Liver (tissue), 8 donors: ENCODE measurements at regions not wholly inside any gene's neighbourhood (a gene's known extent, or its start where the extent isn't known, plus 50 kb on each side); places are given as distances from the start of the nearest gene placed in this dataset.

Experiments used
- DNase-seq: peaks from one replicate; pipeline ENCODE4 v3.0.0-alpha.2; 2017; ENCODE audit warnings: low spot score
- H3K27ac ChIP-seq, 2 donors: one replicate each; pipeline ENCODE4 v1.7.0; 2013; ENCODE audit warnings: inconsistent platforms in 2 of 2, low read length in 2 of 2, control low read depth in 1 of 2, low read depth in 1 of 2, mild to moderate bottlenecking in 1 of 2
- H3K27me3 ChIP-seq, 4 donors: one replicate each; pipeline versions ENCODE4 v1.6.1 to v1.7.0; 2013; ENCODE audit warnings: low read length in 3 of 4, inconsistent platforms in 1 of 4, mild to moderate bottlenecking in 1 of 4, moderate library complexity in 1 of 4; ENCODE audit not compliant: control insufficient read depth in 4 of 4, insufficient read depth in 4 of 4
- H3K36me3 ChIP-seq, 4 donors: one replicate each; pipeline versions ENCODE4 v1.6.1 to v1.7.0; 2013; ENCODE audit warnings: low read length in 3 of 4, mild to moderate bottlenecking in 3 of 4, low read depth in 1 of 4, moderate library complexity in 1 of 4; ENCODE audit not compliant: control insufficient read depth in 4 of 4, insufficient read depth in 3 of 4
- H3K4me1 ChIP-seq, 4 donors: one replicate each; pipeline versions ENCODE4 v1.6.1 to v1.7.0; 2013; ENCODE audit warnings: low read length in 3 of 4, mild to moderate bottlenecking in 3 of 4, moderate library complexity in 1 of 4; ENCODE audit not compliant: control insufficient read depth in 4 of 4, insufficient read depth in 4 of 4
- H3K4me3 ChIP-seq, 3 donors: one replicate each; pipeline versions ENCODE4 v1.6.1 to v1.7.0; 2013; ENCODE audit warnings: low read length in 3 of 3, control low read depth in 1 of 3, low read depth in 1 of 3, mild to moderate bottlenecking in 1 of 3
- H3K9ac ChIP-seq, 2 donors: one replicate each; pipeline ENCODE4 v1.7.0; 2013; ENCODE audit warnings: low read length in 2 of 2, mild to moderate bottlenecking in 2 of 2, moderate library complexity in 2 of 2, control low read depth in 1 of 2, low read depth in 1 of 2
- H3K9me3 ChIP-seq, 4 donors: one replicate each; pipeline versions ENCODE4 v1.6.1 to v1.7.0; 2013; ENCODE audit warnings: low read length in 3 of 4; ENCODE audit not compliant: control insufficient read depth in 4 of 4
- ATF3 ChIP-seq: IDR thresholded peaks from 2 replicates; pipeline ENCODE4 v1.6.1; 2016; ENCODE audit warnings: antibody characterized with exemption
- CTCF ChIP-seq: fragments of 150-350 bp; IDR thresholded peaks from 2 replicates; pipeline ENCODE4 v1.5.1; 2017; ENCODE audit warnings: improper control_type of control experiment, low read depth, low read length; ENCODE audit not compliant: missing input control
- EGR1 ChIP-seq, 2 donors: IDR thresholded peaks; 2 replicates each; pipeline ENCODE4 v1.6.1; 2016 to 2018; ENCODE audit warnings: antibody characterized with exemption in 2 of 2, low read depth in 2 of 2
- FOXA1 ChIP-seq: IDR thresholded peaks from 2 replicates; pipeline ENCODE4 v1.6.1; 2016; ENCODE audit warnings: antibody characterized with exemption
- FOXA2 ChIP-seq: IDR thresholded peaks from 2 replicates; pipeline ENCODE4 v1.6.1; 2016; ENCODE audit warnings: antibody characterized with exemption
- GABPA ChIP-seq, 2 donors: IDR thresholded peaks in 1 of 2; conservative IDR thresholded peaks in 1 of 2; 2 replicates each; pipeline ENCODE4 v1.6.1; 2016; ENCODE audit warnings: antibody characterized with exemption in 2 of 2, mild to moderate bottlenecking in 1 of 2, moderate library complexity in 1 of 2
- HNF4A ChIP-seq, 2 donors: conservative IDR thresholded peaks; 2 replicates each; pipeline ENCODE4 v1.6.1; 2016; ENCODE audit warnings: antibody characterized with exemption in 2 of 2, mild to moderate bottlenecking in 2 of 2
- HNF4G ChIP-seq: IDR thresholded peaks from 2 replicates; pipeline ENCODE4 v1.6.1; 2016; ENCODE audit warnings: antibody characterized with exemption
- JUND ChIP-seq, 2 donors: IDR thresholded peaks; 2 replicates each; pipeline ENCODE4 v1.6.1; 2016; ENCODE audit warnings: antibody characterized with exemption in 2 of 2
- MAX ChIP-seq: IDR thresholded peaks from 2 replicates; pipeline ENCODE4 v1.6.1; 2016; ENCODE audit warnings: antibody characterized with exemption
- NR2F2 ChIP-seq: IDR thresholded peaks from 2 replicates; pipeline ENCODE4 v1.6.1; 2016; ENCODE audit warnings: antibody characterized with exemption
- RAD21 ChIP-seq, 2 donors: IDR thresholded peaks; 2 replicates each; pipeline ENCODE4 v1.6.1; 2016; ENCODE audit warnings: antibody characterized with exemption in 2 of 2, mild to moderate bottlenecking in 2 of 2
- RXRA ChIP-seq, 2 donors: IDR thresholded peaks; 2 replicates each; pipeline ENCODE4 v1.6.1; 2017 to 2018; ENCODE audit warnings: antibody characterized with exemption in 2 of 2, mild to moderate bottlenecking in 1 of 2
- SP1 ChIP-seq: IDR thresholded peaks from 2 replicates; pipeline ENCODE4 v1.6.1; 2018; ENCODE audit warnings: antibody characterized with exemption, mild to moderate bottlenecking
- TAF1 ChIP-seq: conservative IDR thresholded peaks from 2 replicates; pipeline ENCODE4 v1.6.1; 2016; ENCODE audit warnings: antibody characterized with exemption, mild to moderate bottlenecking
- YY1 ChIP-seq: IDR thresholded peaks from 2 replicates; pipeline ENCODE4 v1.6.1; 2016; ENCODE audit warnings: antibody characterized with exemption, mild to moderate bottlenecking
- ZBTB33 ChIP-seq: IDR thresholded peaks from 2 replicates; pipeline ENCODE4 v1.6.1; 2016; ENCODE audit warnings: antibody characterized with exemption
- WGBS: extraction: QIAGEN DNeasy Blood & Tissue Kit; methylation state at CpG from one replicate; pipeline ENCODE4 v1.1.7; 2013; 5-methylcytosine and 5-hydroxymethylcytosine counted together
- TF ChIP-seq, protein P1 (sequence below): IDR thresholded peaks from 2 replicates; pipeline ENCODE4 v1.6.1; 2016; ENCODE audit warnings: antibody characterized with exemption, mild to moderate bottlenecking
- donor health status: healthy.
- donor health status: healthy.
- donor health status: healthy.
- donor health status: healthy.
- donor health status: healthy.

- Histone ChIP-seq H3K9ac (no peak overlapping the region), H3K27me3 (no peaks in the 10 kb centered on the region), H3K4me1 (no peaks in the 10 kb centered on the region), H3K36me3 (no peaks in the 10 kb centered on the region), H3K9me3 (no peaks in the 10 kb centered on the region), H3K27ac (no peak overlapping the region), H3K4me3 (no peak overlapping the region)
- TF ChIP-seq CTCF (no peak), SP1 (no peak), FOXA1 (no peak), HNF4G (no peak), JUND (IDR thresholded peaks at IDR 0.05) (no peak), FOXA2 (no peak), TAF1 (no peak), GABPA (IDR thresholded peaks at IDR 0.05 in 1 of 2, conservative IDR thresholded peaks at IDR 0.05 in 1 of 2) (no peak), RXRA (IDR thresholded peaks at IDR 0.05) (no peak), EGR1 (IDR thresholded peaks at IDR 0.05; ENCODE audit: low read depth in 2 of 2) (no peak), HNF4A (conservative IDR thresholded peaks at IDR 0.05) (no peak), YY1 (no peak), RAD21 (IDR thresholded peaks at IDR 0.05) (no peak), MAX (no peak), ATF3 (no peak), NR2F2 (no peak)
- TF ChIP-seq, protein P1, sequence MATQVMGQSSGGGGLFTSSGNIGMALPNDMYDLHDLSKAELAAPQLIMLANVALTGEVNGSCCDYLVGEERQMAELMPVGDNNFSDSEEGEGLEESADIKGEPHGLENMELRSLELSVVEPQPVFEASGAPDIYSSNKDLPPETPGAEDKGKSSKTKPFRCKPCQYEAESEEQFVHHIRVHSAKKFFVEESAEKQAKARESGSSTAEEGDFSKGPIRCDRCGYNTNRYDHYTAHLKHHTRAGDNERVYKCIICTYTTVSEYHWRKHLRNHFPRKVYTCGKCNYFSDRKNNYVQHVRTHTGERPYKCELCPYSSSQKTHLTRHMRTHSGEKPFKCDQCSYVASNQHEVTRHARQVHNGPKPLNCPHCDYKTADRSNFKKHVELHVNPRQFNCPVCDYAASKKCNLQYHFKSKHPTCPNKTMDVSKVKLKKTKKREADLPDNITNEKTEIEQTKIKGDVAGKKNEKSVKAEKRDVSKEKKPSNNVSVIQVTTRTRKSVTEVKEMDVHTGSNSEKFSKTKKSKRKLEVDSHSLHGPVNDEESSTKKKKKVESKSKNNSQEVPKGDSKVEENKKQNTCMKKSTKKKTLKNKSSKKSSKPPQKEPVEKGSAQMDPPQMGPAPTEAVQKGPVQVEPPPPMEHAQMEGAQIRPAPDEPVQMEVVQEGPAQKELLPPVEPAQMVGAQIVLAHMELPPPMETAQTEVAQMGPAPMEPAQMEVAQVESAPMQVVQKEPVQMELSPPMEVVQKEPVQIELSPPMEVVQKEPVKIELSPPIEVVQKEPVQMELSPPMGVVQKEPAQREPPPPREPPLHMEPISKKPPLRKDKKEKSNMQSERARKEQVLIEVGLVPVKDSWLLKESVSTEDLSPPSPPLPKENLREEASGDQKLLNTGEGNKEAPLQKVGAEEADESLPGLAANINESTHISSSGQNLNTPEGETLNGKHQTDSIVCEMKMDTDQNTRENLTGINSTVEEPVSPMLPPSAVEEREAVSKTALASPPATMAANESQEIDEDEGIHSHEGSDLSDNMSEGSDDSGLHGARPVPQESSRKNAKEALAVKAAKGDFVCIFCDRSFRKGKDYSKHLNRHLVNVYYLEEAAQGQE: no peak
- no peak for DNase-seq
- whole genome bisulfite sequencing: 72% methylated on average over 1 of the region's 1 CpG
Measured at GRCh38 chr12:33676866-33677265, 237.2 kb upstream of the SYT10 start.

DNA sequence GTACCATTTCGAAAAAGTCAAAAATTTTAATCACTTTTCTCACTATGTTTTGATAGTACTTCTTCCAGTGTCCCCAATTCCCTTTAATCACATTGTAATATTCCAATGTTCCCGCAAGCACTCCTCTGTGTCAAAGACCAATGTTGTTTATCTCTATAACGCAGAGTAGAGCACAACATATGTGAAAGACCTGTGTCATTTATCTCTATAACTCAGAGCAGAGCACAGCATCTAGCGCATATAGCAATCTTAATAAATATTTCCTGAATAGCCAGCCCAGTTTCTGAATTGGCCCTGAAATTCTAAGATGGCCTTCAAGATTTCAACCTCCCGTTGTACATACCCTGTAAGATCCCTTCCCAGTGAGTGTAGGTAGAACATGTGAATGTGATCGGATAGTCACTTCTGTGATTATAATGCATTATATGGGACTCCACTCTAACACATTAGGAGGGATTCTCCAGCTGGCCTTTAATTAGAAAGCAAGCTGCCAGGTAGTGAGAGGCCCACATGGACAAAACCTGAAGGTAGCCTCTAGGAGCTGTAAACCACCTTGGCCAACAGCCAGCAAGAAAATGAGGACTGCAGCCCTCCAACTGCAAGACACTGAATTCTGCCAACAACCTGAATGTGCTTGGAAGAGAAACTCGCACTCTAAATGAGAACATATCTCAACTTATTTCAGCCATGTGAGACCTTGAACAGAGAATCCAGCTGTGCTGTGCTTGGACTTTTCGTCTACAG lies 238.8 kb upstream of the SYT10 start:
- no peaks in the 10 kb centered on the region for H3K4me1 ChIP-seq
- WGBS: 76% methylated on average over 8 of the region's 8 CpGs
- TF ChIP-seq YY1 (no peak), RXRA (IDR thresholded peaks at IDR 0.05) (no peak), ATF3 (no peak), TAF1 (no peak), HNF4G (no peak), GABPA (IDR thresholded peaks at IDR 0.05 in 1 of 2, conservative IDR thresholded peaks at IDR 0.05 in 1 of 2) (no peak), NR2F2 (no peak), FOXA2 (no peak), MAX (no peak), HNF4A (conservative IDR thresholded peaks at IDR 0.05) (no peak), JUND (IDR thresholded peaks at IDR 0.05) (no peak), SP1 (no peak), CTCF (no peak), ZBTB33 (no peak), RAD21 (IDR thresholded peaks at IDR 0.05) (no peak)

More for the DNA sequence above, 238.8 kb upstream of the SYT10 start:
- no peaks in the 10 kb centered on the region for H3K27me3 ChIP-seq
- DNase-seq: no peak
- no peaks in the 10 kb centered on the region for H3K36me3 ChIP-seq
- H3K9ac ChIP-seq: no peak overlapping the region
- no peak overlapping the region for H3K4me3 ChIP-seq
- H3K9me3 ChIP-seq: no peaks in the 10 kb centered on the region
- no peak overlapping the region for H3K27ac ChIP-seq
